Neural progenitor cell (in vitro differentiated cells): ENCODE measurements at regions not wholly inside any gene's neighbourhood (a gene's known extent, or its start where the extent isn't known, plus 50 kb on each side); places are given as distances from the start of the nearest gene placed in this dataset.
A peak's percentile ranks its signal among the peaks of the same experiment; 100 is the strongest.

Experiments
- DNase-seq: peaks from one replicate; pipeline ENCODE4 v3.0.0-alpha.2; 2016; ENCODE audit warnings: low spot score
- H2AFZ ChIP-seq: fragments of 200-600 bp; sonication (generic); replicated peaks from 2 replicates; pipeline ENCODE4 v1.6.1; 2016; ENCODE audit warnings: antibody characterized with exemption
- H3F3A ChIP-seq: fragments of 200-600 bp; sonication (generic); 2 replicates; pipeline ENCODE4 v1.6.1; 2016; ENCODE audit warnings: antibody characterized with exemption, low read depth
- H3K27ac ChIP-seq: fragments of 200-600 bp; sonication (generic); 2 replicates; pipeline ENCODE4 v1.5.1; 2016; ENCODE audit warnings: mild to moderate bottlenecking
- H3K27me3 ChIP-seq: fragments of 200-600 bp; sonication (generic); 2 replicates; pipeline ENCODE4 v1.6.1; 2016; ENCODE audit warnings: mild to moderate bottlenecking, moderate library complexity
- H3K36me3 ChIP-seq: fragments of 200-600 bp; sonication (generic); 2 replicates; pipeline ENCODE4 v1.5.1; 2016
- H3K4me1 ChIP-seq: fragments of 200-600 bp; sonication (generic); 2 replicates; pipeline ENCODE4 v1.6.1; 2016; ENCODE audit warnings: mixed run types
- H3K4me2 ChIP-seq: fragments of 200-600 bp; sonication (generic); 2 replicates; pipeline ENCODE4 v1.6.1; 2016
- H3K4me3 ChIP-seq: fragments of 200-600 bp; sonication (generic); 2 replicates; pipeline ENCODE4 v1.5.1; 2016
- H3K79me2 ChIP-seq: fragments of 200-600 bp; sonication (generic); 2 replicates; pipeline ENCODE4 v1.6.1; 2016; ENCODE audit warnings: low read depth
- H3K9ac ChIP-seq: fragments of 200-600 bp; sonication (generic); 2 replicates; pipeline ENCODE4 v1.6.1; 2016
- H3K9me3 ChIP-seq: fragments of 200-600 bp; sonication (generic); 2 replicates; pipeline ENCODE4 v1.5.1; 2016; ENCODE audit warnings: low read depth
- H4K20me1 ChIP-seq: fragments of 200-600 bp; sonication (generic); 2 replicates; pipeline ENCODE4 v1.6.1; 2016; ENCODE audit warnings: low read depth
- H3K27ac Mint-ChIP-seq: 3 replicates; pipeline ENCODE4 v1.8.0; 2021; ENCODE audit warnings: mixed read lengths
- H3K27me3 Mint-ChIP-seq: 2 replicates; pipeline ENCODE4 v1.8.0; 2022; ENCODE audit warnings: low read depth, mild to moderate bottlenecking, inconsistent platforms, moderate library complexity, mixed read lengths; ENCODE audit not compliant: insufficient read depth
- H3K36me3 Mint-ChIP-seq: 3 replicates; pipeline ENCODE4 v1.8.0; 2021; ENCODE audit warnings: mixed read lengths
- H3K4me1 Mint-ChIP-seq: 3 replicates; pipeline ENCODE4 v1.8.0; 2021; ENCODE audit warnings: mixed read lengths
- H3K4me3 Mint-ChIP-seq: 3 replicates; pipeline ENCODE4 v1.8.0; 2021; ENCODE audit warnings: mild to moderate bottlenecking, moderate library complexity, mixed read lengths
- H3K9me3 Mint-ChIP-seq: 3 replicates; pipeline ENCODE4 v1.8.0; 2020; ENCODE audit warnings: mixed read lengths
- CTCF ChIP-seq: fragments of 200-600 bp; sonication (generic); IDR thresholded peaks from 2 replicates; pipeline ENCODE4 v1.5.1; 2017; ENCODE audit warnings: antibody characterized with exemption, mild to moderate bottlenecking
- EZH2 ChIP-seq: fragments of 200-600 bp; sonication (generic); IDR thresholded peaks from 2 replicates; pipeline ENCODE4 v1.6.1; 2017; ENCODE audit warnings: antibody characterized with exemption, mild to moderate bottlenecking, moderate library complexity
- EZH2phosphoT487 ChIP-seq: fragments of 200-600 bp; sonication (generic); IDR thresholded peaks from 2 replicates; pipeline ENCODE4 v1.6.1; 2017; ENCODE audit warnings: antibody characterized with exemption

- H3K27me3 Mint-ChIP-seq, result peaks cover 4% of the 10 kb centered on the region
- no peak for DNase-seq
- H3K9me3 Mint-ChIP-seq, result peaks cover 15% of the 10 kb centered on the region
- peaks cover 35% of the 10 kb centered on the region for H3K4me1 Mint-ChIP-seq
- peaks cover 10% of the 10 kb centered on the region for H3K4me1 ChIP-seq
- no peaks in the 10 kb centered on the region for H3K79me2 ChIP-seq
- no peak overlapping the region for H3K4me3 ChIP-seq
- H3K27ac Mint-ChIP-seq, result no peak overlapping the region
- no peaks in the 10 kb centered on the region for H3F3A ChIP-seq
- no peak overlapping the region for H3K4me3 Mint-ChIP-seq
- H3K36me3 ChIP-seq, result no peaks in the 10 kb centered on the region
- H3K27me3 ChIP-seq, result no peaks in the 10 kb centered on the region
- no peak overlapping the region for H2AFZ ChIP-seq
- H3K36me3 Mint-ChIP-seq, result peaks cover 5% of the 10 kb centered on the region
- H3K9ac ChIP-seq, result no peak overlapping the region
- no peaks in the 10 kb centered on the region for H4K20me1 ChIP-seq
- H3K4me2 ChIP-seq, result no peak overlapping the region
- H3K27ac ChIP-seq, result no peak overlapping the region
- no peaks in the 10 kb centered on the region for H3K9me3 ChIP-seq
- TF ChIP-seq EZH2 (no peak), CTCF (no peak), EZH2phosphoT487 (no peak)
Measured at GRCh38 chr2:226497146-226497909, 302.3 kb downstream of the IRS1 start.

GRCh38 chr2:226496273-226496550 is 303.4 kb downstream of the IRS1 start:
- no peak for TF ChIP-seq EZH2
- no peak for TF ChIP-seq EZH2phosphoT487
- no peak for TF ChIP-seq CTCF
- Histone ChIP-seq H3K79me2 (no peaks in the 10 kb centered on the region), H2AFZ (peak overlapping the region; percentile 36), H3K9me3 (no peaks in the 10 kb centered on the region), H3K27ac (no peak overlapping the region), H3K36me3 (no peaks in the 10 kb centered on the region), H3K9ac (no peak overlapping the region), H3K4me3 (no peak overlapping the region), H3F3A (no peaks in the 10 kb centered on the region), H3K27me3 (no peaks in the 10 kb centered on the region), H4K20me1 (no peaks in the 10 kb centered on the region), H3K4me2 (no peak overlapping the region), H3K4me1 (peaks cover 10% of the 10 kb centered on the region)
- Mint-ChIP-seq H3K27me3 (peaks cover 4% of the 10 kb centered on the region), H3K27ac (peak overlapping the region; percentile 47), H3K9me3 (peaks cover 8% of the 10 kb centered on the region), H3K36me3 (peaks cover 2% of the 10 kb centered on the region), H3K4me1 (peaks cover 35% of the 10 kb centered on the region), H3K4me3 (no peak overlapping the region)
- no peak for DNase-seq

GRCh38 chr2:226495466-226496272 is 304.0 kb downstream of the IRS1 start:
- DNase-seq, result peak; percentile 78
- H3K79me2 ChIP-seq, result no peaks in the 10 kb centered on the region
- Mint-ChIP-seq H3K4me1 (peaks cover 35% of the 10 kb centered on the region), H3K36me3 (no peaks in the 10 kb centered on the region), H3K4me3 (no peak overlapping the region), H3K9me3 (peaks cover 4% of the 10 kb centered on the region), H3K27ac (peak overlapping the region; percentile 47), H3K27me3 (peaks cover 4% of the 10 kb centered on the region)
- peak overlapping the region; percentile 63 for H2AFZ ChIP-seq
- H3K4me1 ChIP-seq, result peaks cover 10% of the 10 kb centered on the region
- TF ChIP-seq CTCF (no peak), EZH2 (no peak), EZH2phosphoT487 (no peak)
- no peaks in the 10 kb centered on the region for H3K9me3 ChIP-seq
- no peaks in the 10 kb centered on the region for H3F3A ChIP-seq
- no peak overlapping the region for H3K4me3 ChIP-seq
- H3K9ac ChIP-seq, result no peak overlapping the region
- no peaks in the 10 kb centered on the region for H3K27me3 ChIP-seq
- H3K36me3 ChIP-seq, result no peaks in the 10 kb centered on the region
- no peak overlapping the region for H3K27ac ChIP-seq
- H3K4me2 ChIP-seq, result no peak overlapping the region
- H4K20me1 ChIP-seq, result no peaks in the 10 kb centered on the region
